ENCODE measurements at regions not wholly inside any gene's neighbourhood (a gene's known extent, or its start where the extent isn't known, plus 50 kb on each side); places are given as distances from the start of the nearest gene placed in this dataset.
A peak's percentile ranks its signal among the peaks of the same experiment; 100 is the strongest.
"Not testable (repeated sequence)": the region's sequence is repeated elsewhere in the genome, so short reads cannot be mapped to it uniquely, and the experiment has no call there.

DNA sequence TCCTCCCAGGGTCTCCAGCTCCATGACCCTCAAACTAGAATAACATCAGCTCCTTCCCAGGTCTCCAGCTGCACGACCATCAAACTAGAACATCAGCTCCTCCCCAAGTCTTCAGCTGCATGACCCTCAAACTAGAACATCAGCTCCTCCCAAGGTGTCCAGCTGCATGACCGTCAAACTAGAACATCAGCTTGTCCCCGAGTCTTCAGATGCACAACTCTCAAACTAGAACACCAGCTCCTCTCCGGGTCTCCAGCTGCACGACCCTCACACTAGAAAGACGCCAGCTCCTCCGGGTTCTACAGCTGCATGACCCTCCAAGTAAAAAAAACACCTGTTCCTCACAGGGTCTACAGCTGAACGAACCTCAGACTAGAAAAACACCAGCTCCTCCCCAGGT, 312.9 kb upstream of the TFPI start:
- DNase-seq (ENCODE audit: extremely low read depth, low read depth, low spot score): no peak

DNA sequence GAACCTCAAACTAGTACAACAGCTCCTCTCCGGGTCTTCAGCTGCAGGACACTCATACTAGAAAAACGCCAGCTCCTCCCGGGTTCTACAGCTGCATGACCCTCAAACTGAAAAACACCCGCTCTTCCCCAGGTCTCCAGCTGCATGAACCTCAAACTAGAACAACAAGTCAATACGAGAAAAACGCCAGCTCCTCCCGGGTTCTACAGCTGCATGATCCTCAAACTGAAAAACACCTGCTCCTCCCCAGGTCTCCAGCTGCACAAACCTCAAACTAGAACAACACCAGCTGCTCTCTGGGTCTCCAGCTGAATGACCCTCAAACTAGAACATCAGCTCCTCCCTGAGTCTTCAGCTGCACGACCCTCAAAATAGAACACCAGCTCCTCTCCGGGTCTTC, 315.0 kb upstream of the TFPI start:
- DNase-seq (ENCODE audit: extremely low read depth, low read depth, low spot score): no peak

DNA sequence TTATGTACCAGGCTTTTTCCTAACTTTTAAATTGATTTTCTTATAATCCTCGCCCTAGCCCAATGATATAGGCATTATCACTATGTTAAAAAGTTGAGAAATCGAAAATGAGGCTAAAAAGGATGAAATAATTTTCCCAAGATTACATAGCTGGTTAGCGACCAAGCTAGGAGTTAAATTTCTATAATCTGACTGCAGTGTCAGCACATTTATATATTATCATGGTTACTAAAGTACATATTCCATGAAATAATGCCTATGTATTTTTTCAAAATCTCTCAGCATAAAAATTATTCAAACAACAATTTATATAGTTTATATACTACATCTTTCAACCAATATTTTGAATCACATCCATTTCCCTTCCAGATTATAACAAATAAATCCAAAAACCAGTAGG, 317.3 kb upstream of the TFPI start:
- DNase-seq (ENCODE audit: extremely low read depth, low read depth, low spot score): no peak

DNA sequence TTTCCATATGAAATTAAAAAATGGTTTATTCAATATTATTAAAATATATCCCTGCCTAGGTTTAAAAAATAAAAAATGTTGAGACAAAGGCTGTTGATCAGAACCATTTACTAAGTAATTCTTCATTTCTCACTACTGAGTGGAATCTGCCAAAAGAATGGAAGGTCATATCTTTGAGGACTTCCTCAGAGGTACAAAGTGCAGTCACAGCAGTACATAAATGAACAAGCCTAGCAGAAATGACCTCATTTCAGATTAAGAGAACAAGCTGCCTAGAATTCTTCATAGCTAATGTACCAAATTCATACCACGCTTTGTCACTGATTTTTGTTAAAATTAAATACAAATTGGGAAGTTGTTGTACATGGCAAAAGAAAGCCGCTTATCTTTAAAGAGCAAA, 318.9 kb upstream of the TFPI start:
- DNase-seq (ENCODE audit: extremely low read depth, low read depth, low spot score): no peak

DNA sequence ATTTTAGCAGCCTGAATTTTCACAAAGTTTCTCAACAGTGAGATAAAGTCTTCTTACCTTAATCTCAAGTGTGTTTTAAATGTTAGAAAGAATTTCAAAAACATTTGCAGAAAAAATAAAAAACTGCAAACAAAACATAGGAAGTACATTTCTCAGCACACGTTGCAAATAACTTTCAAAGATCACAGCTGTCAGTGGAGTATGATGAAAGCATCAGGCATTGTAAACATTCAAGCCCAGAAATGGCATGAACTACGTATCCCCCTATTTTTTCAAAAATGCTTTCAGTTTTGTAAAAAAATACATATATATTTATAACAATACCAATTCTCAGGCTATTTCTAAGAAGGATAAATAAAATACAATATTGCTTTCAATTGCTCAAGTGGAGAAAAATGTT, 320.6 kb upstream of the TFPI start:
- DNase-seq (ENCODE audit: extremely low read depth, low read depth, low spot score): no peak

DNA sequence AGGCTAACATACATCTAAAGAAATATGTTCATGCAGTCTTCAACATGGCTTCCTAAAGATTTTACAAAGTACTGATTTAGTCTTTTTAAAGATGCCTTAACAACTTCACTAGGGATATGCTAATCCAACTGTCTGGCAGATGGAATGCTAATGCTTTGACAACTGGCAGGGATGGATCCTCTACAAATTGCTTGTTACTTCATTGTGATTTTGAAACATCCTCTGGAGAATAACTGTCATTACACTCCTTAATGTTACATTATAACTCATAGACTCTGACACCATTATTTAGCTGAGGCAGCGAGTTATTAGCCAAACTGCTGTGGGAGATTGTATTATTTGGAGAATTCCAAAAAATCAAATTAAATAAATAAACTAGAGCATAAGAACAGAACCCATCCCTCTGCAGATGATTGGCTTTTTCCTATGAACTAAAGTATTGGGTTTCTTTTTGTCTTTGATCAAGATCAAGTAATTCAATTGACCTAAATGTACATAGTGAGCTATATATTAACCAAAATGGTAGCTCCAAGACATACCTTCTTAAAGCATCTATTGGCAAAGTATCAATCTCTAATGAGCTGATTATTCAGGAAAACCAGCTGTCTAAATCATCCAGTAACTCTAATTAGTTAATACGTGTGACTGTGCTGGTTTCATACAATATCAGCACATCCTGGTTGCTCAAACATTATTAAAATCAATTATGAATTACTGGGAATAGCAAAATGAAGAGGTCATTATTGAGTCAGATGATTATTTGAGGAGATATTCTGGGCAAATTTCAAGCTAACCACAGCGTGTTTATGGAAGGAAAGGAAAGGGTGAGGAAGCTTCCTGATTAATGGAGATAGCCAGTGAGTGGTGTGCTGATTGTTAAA, 321.3 kb upstream of the TFPI start:
- DNase-seq (ENCODE audit: extremely low read depth, low read depth, low spot score): peak; percentile 25

DNA sequence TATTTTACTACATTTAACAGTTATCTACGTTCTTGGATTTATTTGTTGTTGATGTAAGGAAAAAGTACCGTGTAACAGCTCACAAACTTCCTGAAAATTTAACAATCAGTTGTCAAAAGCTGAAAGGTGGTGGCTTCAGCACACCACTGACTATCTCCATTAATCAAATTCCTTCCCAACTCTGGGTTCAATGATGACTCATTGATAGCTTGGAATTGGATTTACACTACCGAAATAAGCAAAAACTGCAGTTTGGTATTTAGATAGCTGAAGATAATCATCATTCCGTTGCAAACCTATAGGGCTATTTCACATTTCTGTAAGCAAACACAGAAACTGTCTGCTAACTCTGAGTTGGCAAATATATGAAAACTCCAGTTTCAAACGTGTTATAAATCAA, 322.3 kb upstream of the TFPI start:
- no peak for DNase-seq (ENCODE audit: extremely low read depth, low read depth, low spot score)

DNA sequence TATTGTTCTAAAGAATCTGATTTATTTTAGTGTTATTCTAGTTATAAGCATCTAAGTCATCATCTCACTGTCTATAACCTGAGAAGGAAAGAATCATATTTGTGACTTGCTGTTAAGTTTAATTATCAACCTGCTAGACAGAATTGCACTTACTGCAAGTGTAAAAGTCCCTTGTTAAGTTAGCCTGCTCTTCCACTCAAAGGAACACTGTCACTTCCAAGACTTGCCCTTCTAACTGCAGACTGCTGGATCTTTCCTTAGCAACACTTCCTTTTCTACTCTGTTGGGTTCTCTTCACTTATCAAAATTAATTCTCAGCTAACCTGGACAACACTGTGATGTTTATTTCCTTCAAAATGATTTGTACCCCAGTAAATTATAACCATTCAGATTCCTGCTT, 323.2 kb upstream of the TFPI start:
- DNase-seq (ENCODE audit: extremely low read depth, low read depth, low spot score): no peak

DNA sequence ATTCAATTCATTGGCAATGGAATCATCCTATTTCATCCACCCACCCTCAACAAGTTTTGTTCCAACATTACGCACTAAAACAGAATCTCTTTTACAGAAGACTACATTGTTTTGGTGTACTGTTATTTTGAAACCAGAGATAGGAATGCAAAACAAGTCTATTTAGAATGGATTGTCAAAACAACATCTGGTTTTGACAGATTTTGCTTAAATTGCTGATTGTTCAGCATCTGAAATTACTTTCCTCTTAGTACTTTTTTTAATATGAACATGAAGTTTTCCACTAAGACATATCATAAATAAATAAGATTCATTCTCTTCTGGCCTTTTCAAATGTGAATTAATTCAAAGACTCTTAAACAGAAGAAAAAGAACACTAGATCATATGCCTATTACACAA, 323.9 kb upstream of the TFPI start:
- no peak for DNase-seq (ENCODE audit: extremely low read depth, low read depth, low spot score)

DNA sequence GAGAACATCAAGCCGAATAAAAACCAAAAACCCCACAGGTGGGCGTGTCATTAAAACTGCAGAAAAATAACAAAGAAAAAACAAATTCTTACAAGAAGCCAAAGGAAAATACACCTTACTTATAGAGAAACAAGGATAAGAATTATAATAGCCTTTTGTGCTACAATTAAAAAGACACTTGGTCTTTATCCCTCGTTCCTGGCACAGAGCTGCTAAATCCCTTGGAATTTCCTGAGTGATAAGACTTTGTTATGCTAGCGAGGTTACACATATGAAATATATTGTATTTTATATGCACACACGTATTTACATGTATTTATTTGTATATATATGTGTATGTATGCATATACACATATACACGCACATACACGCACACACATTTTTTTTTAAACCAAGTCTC, 325.3 kb upstream of the TFPI start:
- no peak for DNase-seq (ENCODE audit: extremely low read depth, low read depth, low spot score)

DNA sequence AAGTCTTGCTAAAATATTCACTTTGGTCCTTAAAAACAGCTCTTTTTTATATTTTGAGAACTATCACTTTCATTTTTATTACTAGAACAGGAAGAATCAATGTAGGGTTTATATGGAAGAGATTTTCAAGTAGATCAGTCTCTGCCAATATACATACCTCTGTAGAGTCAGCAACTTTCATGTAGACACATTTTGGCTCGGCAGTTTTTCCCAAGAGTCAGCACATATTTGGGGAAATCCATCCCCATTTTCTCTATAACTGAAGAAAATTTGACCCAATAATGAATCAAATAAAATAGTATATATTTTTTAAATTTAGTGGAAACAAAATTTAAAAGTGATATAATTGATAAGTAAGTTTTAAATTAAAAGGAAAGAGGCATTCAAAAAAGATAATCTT, 329.8 kb upstream of the TFPI start:
- DNase-seq (ENCODE audit: extremely low read depth, low read depth, low spot score): no peak

DNA sequence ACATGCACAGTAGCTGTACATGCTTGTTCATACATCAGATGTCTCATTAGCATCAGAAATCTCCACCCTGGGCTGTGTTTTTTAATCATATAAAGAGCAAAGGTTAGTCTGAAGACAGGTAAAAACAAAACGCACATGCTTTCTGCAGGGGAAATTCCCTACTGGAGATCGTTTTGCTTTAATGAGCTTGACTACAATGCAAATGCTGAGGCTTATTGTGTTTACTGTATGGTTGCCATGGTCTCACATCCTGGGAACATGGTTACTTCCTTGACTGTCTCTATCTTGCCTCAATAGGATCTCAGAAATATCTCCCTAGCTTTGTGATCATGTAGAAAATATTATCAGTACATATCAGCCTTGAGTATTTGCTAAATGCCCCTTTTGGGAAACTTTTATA, 336.5 kb upstream of the TFPI start:
- DNase-seq (ENCODE audit: extremely low read depth, low read depth, low spot score): peak; percentile 34

DNA sequence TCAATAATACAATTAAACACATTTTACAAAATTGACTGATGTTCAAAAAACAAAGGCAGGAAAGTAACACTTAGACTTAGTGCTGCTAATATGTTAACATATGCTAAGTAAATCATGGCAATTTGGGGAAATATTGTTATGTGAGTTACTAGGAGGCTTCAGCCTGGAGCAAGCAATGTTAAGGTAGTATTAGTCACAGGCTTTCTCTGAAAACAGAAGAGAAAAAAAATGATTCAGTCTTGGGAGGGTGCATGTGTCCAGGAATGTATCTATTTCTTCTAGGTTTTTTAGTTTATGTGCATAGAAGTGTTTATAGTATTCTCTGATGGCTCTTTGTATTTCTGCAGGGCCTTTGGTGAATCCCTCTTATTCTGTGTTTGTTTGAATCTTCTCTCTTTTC, 345.8 kb upstream of the TFPI start:
- DNase-seq (ENCODE audit: extremely low read depth, low read depth, low spot score): no peak

DNA sequence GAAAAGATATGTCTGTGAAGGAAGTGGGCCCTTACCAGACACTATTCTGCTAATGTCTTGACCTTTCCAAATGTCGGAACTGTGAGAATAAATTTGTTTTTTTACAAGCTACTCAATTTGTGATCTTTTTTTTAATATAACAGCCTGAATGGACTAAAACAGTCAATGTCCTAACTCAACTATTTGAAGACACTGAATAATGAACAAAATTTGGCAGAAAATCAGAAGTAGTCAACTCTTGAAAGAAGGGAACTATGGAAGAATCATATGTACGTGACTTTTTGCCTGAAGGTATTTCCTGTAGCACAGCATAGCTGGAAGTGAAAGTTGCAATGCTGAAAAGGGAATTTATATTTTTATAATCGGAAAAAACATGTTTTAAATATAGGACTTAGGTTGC, 351.8 kb upstream of the TFPI start:
- no peak for DNase-seq (ENCODE audit: extremely low read depth, low read depth, low spot score)

DNA sequence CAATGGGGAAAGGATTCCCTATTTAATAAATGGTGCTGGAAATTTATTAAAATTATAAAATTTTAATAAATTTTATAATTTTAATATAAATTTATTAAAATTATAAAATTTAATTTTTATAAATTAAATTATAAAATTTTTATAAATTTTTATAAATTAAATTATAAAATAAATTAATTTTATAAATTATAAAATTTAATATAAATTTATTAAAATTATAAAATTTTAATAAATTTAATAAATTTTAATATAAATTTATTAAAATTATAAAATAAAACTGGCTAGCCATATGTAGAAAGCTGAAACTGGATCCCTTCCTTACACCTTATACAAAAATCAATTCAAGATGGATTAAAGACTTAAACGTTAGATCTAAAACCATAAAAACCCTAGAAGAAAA, 356.7 kb upstream of the TFPI start:
- DNase-seq (ENCODE audit: extremely low read depth, low read depth, low spot score): not testable (repeated sequence)

DNA sequence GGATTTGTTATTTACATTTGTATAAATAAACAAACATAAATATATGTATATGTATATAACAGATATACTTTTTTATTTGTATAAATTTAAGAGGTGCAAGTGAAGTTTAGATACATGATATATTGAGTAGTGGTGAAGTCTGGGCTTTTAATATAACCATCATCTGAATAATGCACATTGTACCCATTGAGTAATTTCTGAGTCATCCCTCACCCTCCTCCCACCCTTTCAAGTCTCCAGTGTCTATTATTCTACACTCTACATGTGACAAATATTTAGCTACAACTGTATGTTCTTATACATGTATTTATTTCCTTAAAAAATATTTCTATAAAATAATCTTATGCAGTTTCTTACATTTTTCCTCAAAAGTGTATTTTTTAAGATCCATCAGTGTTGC, 358.7 kb upstream of the TFPI start:
- no peak for DNase-seq (ENCODE audit: extremely low read depth, low read depth, low spot score)

DNA sequence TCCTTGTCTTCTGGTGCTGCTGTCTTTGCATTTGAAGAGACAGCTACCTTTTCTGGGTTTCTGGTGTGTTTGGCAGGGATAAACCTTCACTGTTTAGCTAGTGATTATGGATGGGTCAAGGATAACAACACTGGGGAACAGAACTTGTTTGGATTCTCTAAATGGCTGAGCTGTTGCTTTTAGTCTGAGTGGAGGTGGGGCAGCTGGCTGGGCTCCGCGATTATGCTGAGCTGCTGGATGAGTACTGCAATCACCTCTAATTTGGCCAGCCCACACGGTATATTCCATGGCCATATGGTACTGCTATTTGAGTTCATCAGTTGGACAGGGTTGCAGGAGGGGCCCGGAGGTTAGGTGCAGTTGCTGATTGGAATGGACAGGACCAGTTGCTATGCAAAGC, 361.6 kb upstream of the TFPI start:
- no peak for DNase-seq (ENCODE audit: extremely low read depth, low read depth, low spot score)

DNA sequence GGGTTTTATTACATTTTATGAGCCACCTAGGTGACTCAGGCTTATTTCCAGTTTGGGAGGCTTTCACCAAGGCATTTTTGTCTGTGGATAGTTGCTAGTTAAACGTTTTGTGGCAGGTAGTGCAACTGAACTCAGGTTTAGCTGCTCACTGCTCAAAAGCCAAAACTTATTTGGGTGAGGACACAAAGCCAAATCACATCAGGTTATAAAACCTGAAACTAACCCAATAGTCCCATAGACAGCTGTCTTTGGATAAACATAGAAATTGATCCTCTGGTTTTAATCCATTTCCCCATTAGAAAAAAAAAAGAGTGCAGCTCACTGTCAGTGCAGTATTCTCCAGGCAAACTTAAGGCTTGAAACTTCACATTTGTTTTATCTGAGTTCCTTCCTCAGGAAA, 362.6 kb upstream of the TFPI start:
- no peak for DNase-seq (ENCODE audit: extremely low read depth, low read depth, low spot score)

DNA sequence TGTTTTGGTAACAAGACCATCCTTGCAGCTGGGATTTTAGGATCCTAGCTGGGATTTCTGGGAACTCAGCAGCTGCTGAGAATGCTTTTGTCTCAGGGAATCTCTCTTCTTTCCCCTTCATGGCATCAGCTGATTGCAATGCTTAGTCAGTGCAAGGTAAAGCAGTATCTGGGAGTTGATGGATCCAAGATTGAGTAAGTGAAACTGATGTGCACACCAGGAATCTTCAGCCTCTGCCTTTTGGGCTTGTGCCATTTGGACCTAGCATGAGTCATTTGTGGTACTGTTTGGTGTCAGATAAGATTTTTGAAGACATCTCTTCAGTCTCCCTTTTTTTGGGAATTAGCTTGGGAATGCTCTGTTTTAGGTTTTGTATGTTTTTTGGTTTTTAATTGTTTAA, 363.3 kb upstream of the TFPI start:
- no peak for DNase-seq (ENCODE audit: extremely low read depth, low read depth, low spot score)

DNA sequence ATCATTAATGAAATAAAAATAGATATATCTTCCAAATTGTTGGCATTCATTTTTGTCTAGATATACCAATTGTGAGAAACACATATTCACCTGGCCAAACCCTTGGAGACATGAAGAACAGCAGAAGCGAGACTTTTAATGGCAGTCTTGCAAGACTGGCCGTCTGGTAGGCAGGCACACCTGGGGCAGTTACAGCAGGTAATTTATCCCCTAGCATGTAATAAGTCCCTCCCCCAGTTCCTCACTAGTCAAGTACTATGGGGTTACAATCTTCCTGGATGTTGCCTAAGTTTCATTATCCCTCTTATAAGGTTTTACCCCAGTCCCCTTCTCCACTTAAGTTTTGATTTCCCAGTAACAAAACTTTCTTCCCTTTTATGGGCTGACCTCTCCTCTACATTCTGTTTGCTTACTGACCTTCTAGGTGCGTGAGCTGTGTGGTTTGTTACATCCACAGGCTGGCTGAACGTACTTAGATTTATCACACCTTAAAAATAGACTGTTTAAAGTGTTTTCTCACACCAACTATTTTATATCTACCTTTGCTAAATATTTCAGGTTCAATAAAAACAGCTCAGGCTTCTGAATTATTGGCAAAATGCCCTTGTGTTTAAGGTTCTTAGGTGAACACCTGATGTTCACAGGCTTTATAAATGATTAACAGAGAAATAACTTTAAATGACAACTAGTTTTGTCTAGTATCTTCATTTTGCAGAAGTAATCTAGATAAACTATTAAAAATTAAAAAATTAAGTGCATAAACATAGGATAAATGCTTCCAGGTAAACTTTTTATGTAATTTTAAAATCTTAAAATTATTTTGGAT, 365.0 kb upstream of the TFPI start:
- DNase-seq (ENCODE audit: extremely low read depth, low read depth, low spot score): no peak

DNA sequence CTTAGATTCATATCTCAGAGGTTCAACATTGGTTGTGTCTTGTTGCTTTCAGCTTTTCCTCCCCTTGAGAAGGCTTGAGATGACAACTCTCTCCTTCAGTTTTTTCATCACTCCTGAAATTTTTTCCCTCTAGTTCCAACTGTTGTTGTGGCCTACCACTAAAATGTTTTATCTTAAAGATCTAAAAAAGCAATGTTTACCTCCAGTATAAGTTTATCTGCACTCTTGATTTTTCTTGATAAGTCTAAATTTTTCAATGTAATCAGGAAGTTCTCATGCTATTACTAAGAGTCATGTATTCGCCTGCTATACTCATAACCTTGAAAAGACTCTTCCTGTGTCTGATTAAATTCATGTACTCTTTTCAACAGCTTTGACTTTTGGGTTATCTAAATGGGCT, 366.3 kb upstream of the TFPI start:
- no peak for DNase-seq (ENCODE audit: extremely low read depth, low read depth, low spot score)

DNA sequence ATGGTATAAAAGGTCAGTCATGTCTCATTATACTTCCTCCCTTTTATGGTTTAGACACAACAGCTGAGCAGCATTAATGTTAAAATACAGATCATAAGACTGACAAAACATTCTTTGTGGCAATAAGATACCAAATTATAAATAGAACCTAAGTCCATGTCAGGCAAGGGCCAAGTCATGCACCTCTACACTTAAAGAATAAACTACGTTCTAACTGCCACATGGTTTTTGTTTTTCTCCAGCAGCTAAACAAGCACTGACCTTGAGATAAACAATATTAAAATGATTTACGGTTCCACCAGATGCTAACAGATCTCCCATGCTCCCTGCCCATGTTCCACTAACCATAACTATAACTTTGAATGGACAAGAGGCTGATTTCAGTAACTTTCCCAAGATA, 368.6 kb upstream of the TFPI start:
- DNase-seq (ENCODE audit: extremely low read depth, low read depth, low spot score): no peak
